Prostate gland (tissue), 2 donors: ENCODE measurements at regions not wholly inside any gene's neighbourhood (a gene's known extent, or its start where the extent isn't known, plus 50 kb on each side); places are given as distances from the start of the nearest gene placed in this dataset.

Experiments
- DNase-seq: peaks from one replicate; pipeline ENCODE4 v3.0.0-alpha.2; 2019; ENCODE audit warnings: low spot score
- H3K27ac ChIP-seq, 2 donors: fragments of 200-600 bp; sonication (generic); 2 replicates each; pipeline ENCODE4 v1.5.1; 2017 to 2019
- H3K27me3 ChIP-seq: fragments of 200-600 bp; sonication (generic); replicated peaks from 2 replicates; pipeline ENCODE4 v1.5.1; 2019; ENCODE audit not compliant: insufficient read depth
- H3K36me3 ChIP-seq, 2 donors: fragments of 200-600 bp; sonication (generic); 1 replicate in 1 of 2; 2 replicates in 1 of 2; pipeline versions ENCODE4 v1.5.1 to v1.8.1; 2017 to 2019
- H3K4me1 ChIP-seq: fragments of 200-600 bp; sonication (generic); replicated peaks from 2 replicates; pipeline ENCODE4 v1.5.1; 2019
- H3K4me3 ChIP-seq, 2 donors: fragments of 200-600 bp; sonication (generic); 2 replicates each; pipeline ENCODE4 v1.5.1; 2017 to 2019
- H3K9me3 ChIP-seq: fragments of 200-600 bp; sonication (generic); 2 replicates; pipeline ENCODE4 v1.5.1; 2017
- POLR2A ChIP-seq: fragments of 450-650 bp; IDR thresholded peaks from one replicate; pipeline ENCODE4 v1.6.1; 2016; ENCODE audit warnings: antibody characterized with exemption, mild to moderate bottlenecking
- POLR2AphosphoS5 ChIP-seq: sonication (generic); formaldehyde crosslinking; IDR thresholded peaks from one replicate; pipeline ENCODE4 v1.6.1; 2017; ENCODE audit warnings: antibody characterized with exemption
- WGBS: methylation state at CpG from one replicate; pipeline ENCODE4 v1.1.5; 2018; 5-methylcytosine and 5-hydroxymethylcytosine counted together
- intact Hi-C: fragments of 100-400 bp; cut with DNase I; formaldehyde crosslinking; loops from one replicate; pipeline ENCODE4 v1.14.2; 2022
- TF ChIP-seq, protein P1 (sequence below), 4 experiments: fragments of 200-600 bp in 2 of 4; fragments of 450-650 bp in 2 of 4; sonication (generic) in 2 of 4; IDR thresholded peaks; 1 replicate in 3 of 4; 2 replicates in 1 of 4; pipeline ENCODE4 v1.5.1; 2016 to 2019; ENCODE audit warnings: antibody characterized with exemption in 4 of 4, mild to moderate bottlenecking in 2 of 4, moderate library complexity in 2 of 4

GRCh38 chr4:96343836-96344235, 503.9 kb downstream of the PDHA2 start:
- Histone ChIP-seq H3K27me3 (no peaks in the 10 kb centered on the region), H3K27ac (no peak overlapping the region), H3K4me3 (no peak overlapping the region), H3K4me1 (no peaks in the 10 kb centered on the region), H3K9me3 (no peaks in the 10 kb centered on the region), H3K36me3 (no peaks in the 10 kb centered on the region)
- TF ChIP-seq, protein P1, sequence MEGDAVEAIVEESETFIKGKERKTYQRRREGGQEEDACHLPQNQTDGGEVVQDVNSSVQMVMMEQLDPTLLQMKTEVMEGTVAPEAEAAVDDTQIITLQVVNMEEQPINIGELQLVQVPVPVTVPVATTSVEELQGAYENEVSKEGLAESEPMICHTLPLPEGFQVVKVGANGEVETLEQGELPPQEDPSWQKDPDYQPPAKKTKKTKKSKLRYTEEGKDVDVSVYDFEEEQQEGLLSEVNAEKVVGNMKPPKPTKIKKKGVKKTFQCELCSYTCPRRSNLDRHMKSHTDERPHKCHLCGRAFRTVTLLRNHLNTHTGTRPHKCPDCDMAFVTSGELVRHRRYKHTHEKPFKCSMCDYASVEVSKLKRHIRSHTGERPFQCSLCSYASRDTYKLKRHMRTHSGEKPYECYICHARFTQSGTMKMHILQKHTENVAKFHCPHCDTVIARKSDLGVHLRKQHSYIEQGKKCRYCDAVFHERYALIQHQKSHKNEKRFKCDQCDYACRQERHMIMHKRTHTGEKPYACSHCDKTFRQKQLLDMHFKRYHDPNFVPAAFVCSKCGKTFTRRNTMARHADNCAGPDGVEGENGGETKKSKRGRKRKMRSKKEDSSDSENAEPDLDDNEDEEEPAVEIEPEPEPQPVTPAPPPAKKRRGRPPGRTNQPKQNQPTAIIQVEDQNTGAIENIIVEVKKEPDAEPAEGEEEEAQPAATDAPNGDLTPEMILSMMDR (IDR thresholded peaks at IDR 0.05), result no peak
- TF ChIP-seq POLR2AphosphoS5, result no peak
- TF ChIP-seq POLR2A, result no peak
- intact Hi-C loops, result no loop called here
- no peak for DNase-seq

GRCh38 chr4:96347582-96347981, 507.7 kb downstream of the PDHA2 start:
- Histone ChIP-seq H3K36me3 (no peaks in the 10 kb centered on the region), H3K27me3 (no peaks in the 10 kb centered on the region), H3K27ac (no peak overlapping the region), H3K9me3 (no peaks in the 10 kb centered on the region), H3K4me3 (no peak overlapping the region), H3K4me1 (no peaks in the 10 kb centered on the region)
- no peak for TF ChIP-seq POLR2AphosphoS5
- no peak for TF ChIP-seq POLR2A
- TF ChIP-seq, protein P1 (IDR thresholded peaks at IDR 0.05), result no peak
- WGBS, result 86% methylated on average over 2 of the region's 2 CpGs
- no peak for DNase-seq
- intact Hi-C loops, result no loop called here

DNA sequence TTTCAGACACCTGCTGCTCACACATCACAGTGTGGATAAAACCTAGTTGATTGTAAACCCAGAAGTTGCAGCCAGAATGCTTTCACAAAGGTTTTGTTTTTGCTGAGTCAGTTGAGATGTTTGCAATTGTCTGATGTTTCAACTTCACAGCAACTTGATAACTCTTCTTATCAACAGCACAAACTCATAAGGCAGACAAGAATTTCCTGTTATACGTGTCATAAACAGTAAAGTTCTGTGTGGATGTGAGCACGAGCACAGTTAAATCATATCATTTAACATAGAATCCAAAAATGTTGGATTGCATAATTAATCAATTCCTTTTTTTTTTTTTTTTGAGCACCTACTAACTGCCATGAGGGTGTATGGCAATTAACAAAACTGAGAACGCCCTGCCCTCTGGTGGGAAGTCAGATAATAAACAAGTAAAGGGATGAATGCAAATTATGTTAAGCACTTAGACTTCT, 512.2 kb downstream of the PDHA2 start:
- 37% methylated on average over 3 of the region's 3 CpGs for WGBS
- Histone ChIP-seq H3K9me3 (no peaks in the 10 kb centered on the region), H3K27me3 (no peaks in the 10 kb centered on the region), H3K4me1 (no peaks in the 10 kb centered on the region), H3K27ac (no peak overlapping the region), H3K36me3 (no peaks in the 10 kb centered on the region), H3K4me3 (no peak overlapping the region)
- no peak for DNase-seq
- no peak for TF ChIP-seq POLR2A
- peak; percentile 7 for TF ChIP-seq POLR2AphosphoS5
- TF ChIP-seq, protein P1 (IDR thresholded peaks at IDR 0.05), result peak in 1 of 4 experiments; percentile 16
- intact Hi-C loops, result no loop called here

GRCh38 chr4:96354036-96354712, 514.3 kb downstream of the PDHA2 start:
- H3K4me3 ChIP-seq, result no peak overlapping the region
- no peaks in the 10 kb centered on the region for H3K9me3 ChIP-seq
- no peak for DNase-seq
- H3K36me3 ChIP-seq, result no peaks in the 10 kb centered on the region
- no peaks in the 10 kb centered on the region for H3K4me1 ChIP-seq
- no peaks in the 10 kb centered on the region for H3K27me3 ChIP-seq
- TF ChIP-seq POLR2AphosphoS5 (no peak), POLR2A (no peak)
- TF ChIP-seq, protein P1 (IDR thresholded peaks at IDR 0.05), result no peak
- intact Hi-C loops, result no loop called here
- no peak overlapping the region for H3K27ac ChIP-seq
- whole genome bisulfite sequencing, result 23% methylated on average over 2 of the region's 2 CpGs

DNA sequence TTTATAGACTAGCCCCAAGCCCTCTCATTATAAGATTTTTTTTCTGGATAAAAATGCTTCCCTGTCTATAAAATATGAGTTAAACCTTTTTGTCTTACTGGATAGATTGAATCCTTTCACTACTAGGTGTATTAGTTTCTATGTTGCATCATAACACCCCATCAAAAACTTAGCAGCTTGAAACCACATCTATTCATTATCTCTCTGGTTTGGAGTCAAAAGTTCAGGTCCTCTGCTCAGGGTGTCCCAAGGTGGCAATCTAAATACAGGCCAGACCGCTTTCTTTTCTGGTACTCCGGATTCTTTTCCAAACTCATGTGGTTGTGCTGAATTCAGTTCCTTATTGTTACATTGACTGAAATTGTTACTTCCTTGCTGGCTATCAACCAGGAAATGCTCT, 515.5 kb downstream of the PDHA2 start:
- 78% methylated on average over 2 of the region's 2 CpGs for WGBS
- no peak for DNase-seq

More for the DNA sequence above, 515.5 kb downstream of the PDHA2 start:
- Histone ChIP-seq H3K9me3 (no peaks in the 10 kb centered on the region), H3K27me3 (no peaks in the 10 kb centered on the region), H3K27ac (no peak overlapping the region), H3K4me3 (no peak overlapping the region), H3K4me1 (no peaks in the 10 kb centered on the region), H3K36me3 (no peaks in the 10 kb centered on the region)
- intact Hi-C loops, result no loop called here
- no peak for TF ChIP-seq POLR2AphosphoS5
- TF ChIP-seq POLR2A, result no peak
- TF ChIP-seq, protein P1 (IDR thresholded peaks at IDR 0.05), result no peak
